ENCODE measurements at regions not wholly inside any gene's neighbourhood (a gene's known extent, or its start where the extent isn't known, plus 50 kb on each side); places are given as distances from the start of the nearest gene placed in this dataset.
"Not testable (repeated sequence)": the region's sequence is repeated elsewhere in the genome, so short reads cannot be mapped to it uniquely, and the experiment has no call there.

DNA sequence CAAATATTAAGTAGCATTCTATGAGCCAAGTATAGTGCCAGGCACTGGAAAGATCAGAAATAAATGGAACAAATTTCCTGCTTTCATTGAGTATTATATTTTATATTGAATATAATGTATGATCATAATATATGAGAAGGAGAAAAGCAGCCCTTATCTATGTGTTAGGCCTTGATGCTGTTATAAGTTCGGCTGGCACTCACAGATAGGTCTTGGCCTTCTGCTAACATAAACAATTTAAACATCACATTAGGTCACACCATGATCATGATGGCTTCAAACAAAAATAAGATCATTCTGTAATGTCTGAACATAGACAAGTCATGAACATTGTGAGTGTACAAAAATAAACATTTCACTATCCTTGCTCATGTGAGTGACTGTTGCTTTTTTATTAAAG lies 584.0 kb upstream of the ZNF385D start:
- no peak for DNase-seq

DNA sequence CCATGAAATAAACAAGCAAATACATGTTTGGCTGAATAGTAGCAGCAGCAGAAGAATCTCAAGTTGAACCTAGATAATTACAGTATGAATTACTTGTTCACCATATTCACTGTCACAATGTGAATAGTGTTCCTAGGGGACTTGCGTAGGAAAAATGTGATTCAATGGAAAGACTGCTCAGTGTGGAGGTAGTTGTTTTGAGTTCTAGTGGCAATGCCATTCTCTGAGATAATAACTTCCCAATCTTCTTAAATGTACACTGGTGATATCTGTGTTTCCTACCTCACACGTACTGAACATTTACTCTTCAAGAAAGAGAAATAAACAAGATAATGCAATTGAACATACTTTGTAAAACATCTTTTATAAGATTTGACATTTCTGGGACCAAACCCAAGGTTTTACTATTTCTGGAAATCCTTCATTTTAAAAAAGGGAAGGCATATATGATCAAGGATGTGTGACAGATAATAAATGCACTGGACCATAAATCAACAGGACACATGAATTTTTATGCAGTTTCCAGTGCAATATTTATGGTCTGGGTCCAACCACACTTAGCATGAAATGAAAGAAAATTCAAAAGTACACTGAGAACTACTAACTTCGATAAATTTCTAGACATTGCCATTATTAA lies 598.3 kb upstream of the ZNF385D start:
- no peak for DNase-seq

DNA sequence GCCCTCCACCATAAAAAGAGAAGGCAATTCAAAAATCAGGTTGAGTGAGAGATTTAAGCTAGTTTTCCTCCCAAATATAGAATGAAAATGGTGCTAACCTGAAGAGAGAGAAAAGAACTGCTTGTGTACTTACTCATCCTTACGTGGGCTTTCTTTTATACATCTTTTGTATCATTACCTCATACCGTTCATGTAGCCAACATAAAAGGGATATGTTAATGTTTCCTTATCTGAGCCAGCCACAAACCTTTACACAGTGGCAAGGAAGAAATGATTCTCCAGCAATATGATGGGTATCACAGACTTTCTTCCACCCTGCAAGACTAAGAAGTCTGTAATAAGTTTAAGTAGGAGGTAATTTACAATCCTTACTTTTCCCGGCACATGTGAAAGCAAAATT lies 600.8 kb upstream of the ZNF385D start:
- DNase-seq, result no peak

DNA sequence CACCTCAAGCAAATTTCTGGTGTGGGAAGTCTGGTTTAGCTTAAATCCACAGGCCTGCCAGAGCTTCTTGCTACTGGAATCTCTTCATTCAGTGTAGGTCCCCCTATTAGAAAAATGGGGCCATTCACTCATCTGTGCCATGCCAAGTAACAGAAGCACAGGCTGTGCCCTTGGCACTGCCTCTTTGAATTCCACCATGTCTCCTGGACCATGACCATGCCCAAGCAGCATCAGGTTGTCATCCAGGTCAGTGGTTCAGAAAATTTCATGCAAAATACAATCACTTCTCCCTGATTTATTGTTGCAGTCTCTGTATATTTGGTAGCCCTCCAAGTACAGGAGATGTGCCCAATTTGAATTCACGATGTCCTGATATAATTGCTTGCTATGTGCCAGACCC lies 602.1 kb upstream of the ZNF385D start:
- no peak for DNase-seq

DNA sequence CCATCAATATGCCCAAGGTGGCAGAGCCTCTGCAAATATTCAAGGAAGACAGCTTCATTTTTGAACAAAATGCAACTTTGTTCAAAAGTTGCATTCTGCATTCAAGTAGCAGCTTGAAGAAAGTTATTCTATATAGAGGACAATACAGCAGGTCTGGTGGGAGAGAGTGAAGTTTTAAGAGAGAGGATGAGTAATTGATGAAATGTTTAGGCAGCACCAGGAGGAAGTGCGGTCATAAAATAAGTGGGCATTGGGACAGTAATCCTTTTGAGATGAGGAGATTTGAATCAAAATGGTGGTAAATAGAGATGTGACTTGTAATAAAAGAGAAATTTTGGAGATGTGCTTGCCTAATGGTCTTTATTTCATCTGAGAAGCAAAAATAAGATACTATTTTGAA lies 607.3 kb upstream of the ZNF385D start:
- DNase-seq, result no peak

DNA sequence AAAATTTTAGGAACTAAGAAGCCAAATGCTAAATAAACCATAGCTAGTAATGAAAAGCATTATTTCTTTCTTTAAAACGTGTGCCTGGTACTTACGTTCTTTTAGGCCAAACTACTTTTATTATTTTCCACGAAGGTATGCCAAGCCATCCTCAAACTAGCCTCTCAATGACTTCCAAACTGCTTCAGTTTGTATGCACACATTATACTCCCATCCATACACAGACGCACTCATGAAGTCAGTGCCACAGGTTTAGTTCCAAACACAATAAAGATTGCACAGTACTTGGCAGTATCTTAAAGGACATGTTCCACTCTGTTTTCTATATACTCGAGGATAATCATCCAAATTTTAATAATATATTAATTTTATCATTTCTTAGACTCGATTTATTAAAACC lies 609.2 kb upstream of the ZNF385D start:
- DNase-seq, result no peak

DNA sequence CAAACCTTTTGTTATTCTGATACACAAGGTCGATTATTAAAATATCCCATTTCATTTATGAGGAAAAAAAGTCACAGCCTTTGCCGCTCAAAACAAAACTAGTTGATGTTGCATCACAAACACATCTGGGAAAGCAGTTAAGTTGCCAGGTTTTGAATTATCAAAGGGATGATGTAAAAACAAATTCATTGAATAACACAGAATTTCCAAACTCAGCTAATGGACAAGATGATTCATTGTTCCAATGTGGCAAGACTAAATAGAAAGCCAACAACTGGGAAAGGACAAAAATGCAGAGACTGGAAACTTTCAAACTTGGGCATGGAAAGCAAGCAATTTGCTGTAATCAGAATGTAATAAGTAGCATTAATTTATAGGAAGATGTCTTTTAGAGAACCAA lies 610.0 kb upstream of the ZNF385D start:
- no peak for DNase-seq

DNA sequence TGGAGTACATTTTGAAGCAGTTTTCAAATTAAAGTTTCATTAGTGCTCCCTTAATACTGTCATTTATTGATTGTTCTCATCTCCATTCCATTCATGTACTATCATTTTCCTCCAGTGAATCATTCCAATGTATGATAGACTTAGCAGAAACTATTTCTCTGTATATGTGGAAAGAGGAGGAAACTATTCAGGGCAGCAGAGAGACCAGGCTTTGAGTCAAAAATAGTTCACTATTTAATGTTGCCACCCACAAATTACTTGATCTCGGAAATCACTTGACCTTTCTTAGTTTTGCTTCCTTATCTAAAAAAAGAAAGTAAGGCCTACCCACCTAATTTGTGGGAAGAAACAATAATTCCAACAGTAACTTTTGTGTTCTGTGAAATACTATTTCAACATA lies 610.5 kb upstream of the ZNF385D start:
- no peak for DNase-seq

DNA sequence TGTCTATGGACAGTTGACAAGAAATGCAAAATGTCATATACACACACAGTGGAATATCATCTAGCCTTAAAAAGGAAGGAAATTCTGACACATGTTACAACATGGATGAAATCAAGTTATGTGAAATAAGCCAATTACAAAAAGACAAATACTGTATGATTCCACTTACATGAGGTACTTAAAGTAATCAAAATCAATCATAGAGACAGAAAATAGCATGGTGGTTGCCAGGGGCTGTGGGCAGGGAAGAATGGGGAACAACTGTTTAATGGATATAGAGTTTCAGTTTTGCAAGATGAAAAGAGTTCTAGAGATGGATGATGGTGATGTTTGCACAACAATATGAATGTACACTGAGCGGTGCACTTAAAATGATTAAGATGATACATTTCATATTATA lies 613.8 kb upstream of the ZNF385D start:
- no peak for DNase-seq

DNA sequence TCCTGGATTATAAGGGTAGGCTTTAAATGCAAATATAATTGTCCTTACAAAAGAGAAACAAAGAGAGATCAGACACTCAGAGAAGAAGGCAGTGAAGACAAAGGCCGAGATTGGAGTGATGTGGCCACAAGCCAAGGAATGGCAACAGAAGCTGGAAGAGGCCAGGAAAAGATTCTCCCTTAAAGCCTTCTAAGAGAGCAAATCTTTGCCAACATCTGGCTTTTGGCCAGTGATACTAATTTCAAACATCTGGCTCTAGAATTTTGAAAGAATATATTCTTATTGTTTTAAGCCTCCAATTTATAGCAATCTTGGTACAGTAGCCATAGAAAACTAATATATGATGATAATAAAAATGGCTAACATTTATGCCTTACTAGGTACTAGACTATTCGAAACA lies 615.8 kb upstream of the ZNF385D start:
- no peak for DNase-seq

DNA sequence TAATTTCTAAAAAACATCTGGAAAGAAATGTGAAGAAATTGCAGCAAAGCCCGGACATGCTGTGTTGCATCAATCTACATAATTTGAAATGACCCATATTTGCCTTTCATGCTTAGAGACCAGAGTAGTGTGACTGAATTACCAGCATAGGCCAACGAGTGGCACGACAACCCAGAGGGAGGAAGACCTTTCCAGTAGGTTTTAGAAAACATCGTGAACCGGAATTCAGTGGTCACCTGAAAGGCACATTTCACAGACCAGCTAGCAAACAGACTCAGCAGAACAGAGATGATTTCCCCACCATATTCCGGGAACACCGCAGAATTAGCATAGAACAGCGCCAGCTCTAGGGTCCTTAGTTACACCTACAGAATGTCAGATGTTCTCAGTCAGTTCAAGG lies 620.0 kb upstream of the ZNF385D start:
- DNase-seq, result no peak

DNA sequence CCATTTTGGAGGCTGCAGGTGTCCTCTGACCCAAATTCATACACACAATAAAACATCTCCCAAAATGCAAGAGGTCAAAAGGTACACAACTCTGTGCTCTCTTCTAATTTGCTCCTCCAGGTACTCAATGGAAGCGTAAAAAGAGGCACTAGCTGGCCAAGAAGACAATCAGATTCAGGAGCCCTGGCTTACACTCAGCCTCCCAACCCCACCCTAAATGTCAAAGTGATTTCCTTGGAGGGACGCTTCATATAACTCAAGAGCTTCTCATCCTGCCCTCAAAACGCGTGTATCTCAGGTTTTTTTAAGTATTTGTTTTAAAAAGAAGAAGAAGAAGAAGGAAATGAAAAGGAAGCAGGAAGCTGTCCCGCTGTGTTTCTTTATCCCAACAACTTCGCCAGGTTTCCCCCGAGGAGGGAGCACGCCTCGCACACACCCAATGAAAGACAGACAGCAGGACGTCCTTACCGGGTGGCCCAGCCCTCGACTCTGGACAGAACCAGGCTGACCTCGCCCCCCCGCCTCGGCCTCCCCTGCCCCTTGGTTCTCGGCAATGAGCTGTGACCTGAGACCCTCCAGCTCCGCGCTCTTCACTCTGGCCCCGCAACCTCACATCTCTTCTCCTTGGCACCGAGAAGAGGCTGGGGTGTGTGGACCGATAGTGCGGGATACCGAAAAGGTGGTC lies 620.7 kb upstream of the ZNF385D start:
- no peak for DNase-seq

DNA sequence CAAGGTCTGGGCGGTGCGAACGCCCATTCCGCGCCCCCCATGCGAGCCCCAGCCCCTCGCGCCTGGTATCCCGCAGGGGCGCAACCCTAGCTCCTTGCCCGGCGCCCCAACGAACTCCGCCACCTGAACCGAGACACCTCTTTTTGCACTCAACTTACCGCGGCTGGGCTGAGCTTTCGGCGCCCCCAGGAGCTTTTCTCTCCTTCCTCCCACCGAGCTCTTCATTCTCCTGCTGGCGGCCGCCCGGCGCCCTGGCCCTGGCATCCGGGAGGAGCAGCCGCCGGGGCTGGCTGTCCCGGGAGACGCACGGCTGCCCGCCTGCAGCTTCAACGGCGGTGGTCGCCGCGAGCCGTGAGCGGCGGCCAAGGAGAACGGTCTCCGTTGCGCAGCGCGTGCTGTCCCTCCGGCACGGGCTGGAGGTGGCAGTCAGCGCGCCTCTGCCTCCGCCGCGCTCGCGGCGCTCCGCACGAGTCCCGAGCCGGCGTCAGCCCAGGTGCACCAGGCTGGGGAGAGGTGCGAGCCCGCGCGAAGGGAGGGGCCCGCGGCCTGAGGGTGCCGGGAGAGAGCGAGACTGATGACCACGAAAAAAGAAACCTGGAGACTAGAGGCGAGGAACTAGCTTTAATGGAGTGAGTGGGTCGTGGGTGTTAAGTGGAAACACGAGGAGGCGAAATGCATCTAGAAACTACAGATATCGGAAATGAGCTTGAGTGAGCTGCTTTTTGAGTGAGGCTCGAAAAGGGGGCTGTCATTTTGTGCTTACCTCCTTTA lies 621.5 kb upstream of the ZNF385D start:
- DNase-seq, result no peak

DNA sequence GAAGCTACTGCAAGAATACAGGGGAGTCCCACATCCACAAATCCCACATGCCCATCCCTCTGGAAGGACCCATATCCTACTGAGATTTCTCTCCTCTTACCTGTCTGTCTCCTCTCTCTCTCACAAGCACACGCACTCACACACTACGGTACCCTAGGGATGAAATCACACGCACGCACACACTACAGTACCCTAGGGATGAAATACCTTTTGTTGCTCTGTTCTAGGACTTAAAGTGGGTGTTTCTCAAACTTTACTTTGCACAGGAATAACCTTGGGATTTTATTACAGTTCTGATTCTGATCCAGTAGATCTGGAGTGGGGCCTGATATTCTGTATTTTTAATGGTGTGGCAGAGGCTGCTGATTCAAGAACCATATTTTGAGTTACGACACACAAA lies 622.2 kb upstream of the ZNF385D start:
- no peak for DNase-seq

DNA sequence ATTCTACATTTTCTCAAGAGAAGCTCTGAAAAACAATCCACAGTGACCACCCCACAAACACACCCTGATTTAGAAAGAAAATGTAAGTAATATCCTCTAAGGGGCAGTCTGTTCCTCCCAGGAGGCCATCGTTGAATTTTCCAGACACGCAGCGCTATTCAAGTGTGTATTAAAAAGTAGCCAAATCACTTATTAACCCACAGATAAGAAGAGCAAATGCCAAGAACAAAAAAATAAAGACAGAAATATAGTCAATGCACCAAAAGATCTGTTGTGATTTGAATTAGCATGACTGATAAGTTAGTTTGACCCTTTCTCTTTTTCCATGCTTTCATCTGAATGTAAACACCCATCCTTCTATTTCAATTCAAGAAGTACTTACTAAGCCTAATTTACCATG lies 622.8 kb upstream of the ZNF385D start:
- no peak for DNase-seq

DNA sequence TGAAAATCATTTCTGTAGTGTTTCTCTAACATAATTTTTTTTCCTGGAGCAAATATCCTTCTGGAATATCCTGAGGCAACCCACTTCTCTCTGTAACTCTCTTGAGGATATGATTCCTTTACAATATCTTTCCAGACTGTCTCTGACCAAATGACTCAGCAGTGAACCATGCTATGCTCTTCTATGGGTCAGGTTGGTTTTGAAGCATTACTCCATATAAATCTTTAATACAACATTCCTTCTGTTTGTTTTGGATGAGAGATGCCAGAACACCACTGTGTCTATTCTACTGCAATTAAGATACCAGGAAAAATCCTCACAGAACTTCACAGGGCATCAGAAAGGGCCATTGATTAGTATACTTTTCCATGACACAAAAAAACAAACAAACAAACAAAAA lies 626.4 kb upstream of the ZNF385D start:
- DNase-seq, result no peak

DNA sequence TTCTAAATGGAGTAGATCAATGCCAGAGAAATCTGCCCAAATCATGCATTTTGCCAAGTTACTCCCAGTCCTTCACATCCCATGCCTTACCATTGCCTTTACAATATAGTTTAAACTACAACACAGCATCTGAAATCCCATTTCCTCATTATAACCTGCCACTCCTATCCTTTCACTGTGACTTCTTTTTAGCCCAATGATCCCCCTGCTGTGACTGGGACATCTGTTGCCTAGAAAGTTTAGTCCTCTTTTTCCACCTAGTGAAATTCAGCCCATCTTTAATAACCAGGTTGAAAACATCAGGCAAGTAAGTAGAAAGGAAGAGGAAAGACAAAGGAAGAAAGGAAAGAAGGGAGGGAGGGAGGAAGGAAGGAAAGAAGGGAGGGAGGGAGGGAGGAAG lies 627.9 kb upstream of the ZNF385D start:
- DNase-seq, result no peak

DNA sequence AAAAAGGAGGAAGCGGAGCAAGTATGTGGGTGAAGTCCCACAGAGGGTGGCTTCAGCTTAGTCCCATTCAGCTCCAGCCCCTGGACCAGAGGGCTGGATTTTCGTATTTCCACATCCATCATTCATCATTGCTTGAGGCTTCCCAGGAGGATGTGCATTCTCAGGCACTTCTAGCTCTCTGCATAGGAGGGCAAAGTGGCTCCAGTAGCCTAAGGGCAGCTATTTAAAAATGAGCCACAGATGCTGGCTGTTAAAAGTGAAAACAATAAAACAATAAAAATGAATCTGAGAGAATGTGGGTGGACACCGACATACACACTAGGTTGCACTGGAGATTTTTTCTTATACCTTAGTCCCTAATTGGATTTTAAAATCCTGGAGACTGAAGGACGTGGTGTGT lies 629.2 kb upstream of the ZNF385D start:
- DNase-seq, result no peak

DNA sequence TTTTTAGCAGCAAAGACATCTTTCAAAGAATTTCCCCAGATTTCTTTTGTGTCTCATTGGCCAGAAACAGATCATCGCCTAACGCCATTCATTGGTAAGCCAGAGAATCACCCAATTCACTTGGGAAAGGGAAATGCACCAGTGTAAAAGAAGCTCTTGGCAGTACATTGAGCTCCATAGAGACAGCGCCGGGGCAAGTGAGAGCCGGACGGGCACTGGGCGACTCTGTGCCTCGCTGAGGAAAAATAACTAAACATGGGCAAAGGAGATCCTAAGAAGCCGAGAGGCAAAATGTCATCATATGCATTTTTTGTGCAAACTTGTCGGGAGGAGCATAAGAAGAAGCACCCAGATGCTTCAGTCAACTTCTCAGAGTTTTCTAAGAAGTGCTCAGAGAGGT lies 630.6 kb upstream of the ZNF385D start:
- DNase-seq, result not testable (repeated sequence)

DNA sequence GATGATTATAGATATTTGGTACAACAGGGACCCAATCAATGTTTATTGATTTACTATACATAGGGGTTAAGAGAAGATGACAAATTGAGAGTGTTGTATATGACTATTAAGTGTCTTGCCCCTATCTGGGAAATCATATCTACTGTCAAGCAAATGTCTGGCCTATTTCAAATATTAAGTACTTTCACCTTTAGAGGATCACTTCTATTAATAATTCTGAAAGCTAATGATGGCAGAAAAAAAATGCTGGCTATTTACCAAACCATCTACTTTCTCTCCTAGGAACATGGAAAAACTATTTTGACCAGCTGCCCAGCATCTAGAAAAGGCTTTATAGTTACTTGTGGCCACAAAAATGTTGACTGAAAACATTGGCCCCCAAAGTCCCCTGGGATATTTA lies 632.3 kb upstream of the ZNF385D start:
- DNase-seq, result no peak

DNA sequence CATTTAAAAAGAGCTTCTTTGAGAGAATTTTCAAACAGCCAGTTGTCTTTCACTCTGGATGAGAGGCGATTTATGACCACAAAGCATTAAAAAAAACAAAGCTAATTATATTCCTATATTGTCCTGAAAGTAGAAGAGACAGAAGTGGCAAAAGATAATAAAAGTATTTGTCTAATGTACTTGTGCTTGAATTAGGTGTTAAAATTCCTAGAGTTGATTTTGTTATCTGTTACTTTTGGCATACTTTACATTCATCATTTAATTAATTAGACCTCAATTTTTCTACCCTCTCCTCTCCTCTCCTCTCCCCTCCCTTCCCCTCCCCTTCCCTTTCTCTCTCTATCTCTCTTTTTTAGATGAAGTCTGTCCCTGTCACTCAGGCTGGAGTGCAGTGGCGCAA lies 635.1 kb upstream of the ZNF385D start:
- DNase-seq, result no peak

DNA sequence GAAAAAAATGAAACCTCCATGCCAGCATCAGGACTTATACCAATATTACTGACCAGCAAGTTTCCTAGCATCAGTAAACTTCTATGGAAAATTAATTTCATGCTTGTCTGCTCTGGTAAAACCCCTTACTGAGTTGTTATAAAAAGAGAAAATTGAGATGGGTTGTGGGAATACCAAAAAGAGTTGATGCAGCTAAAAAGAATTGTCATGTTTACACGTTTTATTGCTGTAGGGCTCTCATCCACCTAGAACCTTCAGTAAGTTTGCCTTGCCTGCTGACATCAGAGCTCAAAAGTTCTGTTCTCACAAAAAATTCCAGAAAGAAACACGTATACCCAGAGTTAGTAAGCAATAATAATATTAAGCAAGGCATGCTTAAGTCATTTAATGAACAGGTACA lies 641.3 kb upstream of the ZNF385D start:
- DNase-seq, result no peak

DNA sequence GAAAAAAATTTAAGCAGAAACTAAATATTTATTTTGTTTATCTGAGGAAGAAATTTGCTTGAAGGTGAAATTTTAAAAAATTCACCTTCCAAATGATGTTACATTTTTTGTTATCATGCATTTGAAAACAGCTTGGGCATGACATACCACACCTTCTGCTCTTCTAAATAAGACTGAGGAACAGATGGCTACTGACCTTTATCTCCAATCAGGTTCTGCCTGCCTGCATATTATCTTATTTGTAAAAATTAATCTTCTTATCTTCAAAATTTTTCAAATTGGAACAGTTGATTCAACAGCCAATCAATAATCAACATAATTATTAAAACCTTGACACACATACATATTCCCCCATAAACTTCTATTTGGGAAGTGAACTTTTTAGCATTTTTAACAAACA lies 641.8 kb upstream of the ZNF385D start:
- no peak for DNase-seq

DNA sequence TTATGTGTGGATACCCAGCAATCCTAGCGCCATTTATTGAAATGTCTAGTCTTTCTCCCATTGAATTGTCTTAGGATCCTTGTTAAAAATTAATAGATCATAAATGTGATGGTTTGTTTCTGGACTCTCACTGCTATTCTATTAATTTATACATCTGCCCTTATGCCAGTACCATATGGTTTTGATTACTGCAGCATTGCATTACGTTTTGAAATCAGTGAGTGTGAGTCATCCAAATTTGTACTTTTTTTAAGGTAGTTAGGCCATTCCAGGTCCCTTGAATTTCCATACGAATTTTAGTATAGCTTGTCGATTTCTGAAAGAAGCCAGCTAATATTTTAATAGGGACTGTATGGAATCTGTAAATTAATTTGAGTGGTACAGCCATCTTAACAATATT lies 648.6 kb upstream of the ZNF385D start:
- DNase-seq, result no peak

DNA sequence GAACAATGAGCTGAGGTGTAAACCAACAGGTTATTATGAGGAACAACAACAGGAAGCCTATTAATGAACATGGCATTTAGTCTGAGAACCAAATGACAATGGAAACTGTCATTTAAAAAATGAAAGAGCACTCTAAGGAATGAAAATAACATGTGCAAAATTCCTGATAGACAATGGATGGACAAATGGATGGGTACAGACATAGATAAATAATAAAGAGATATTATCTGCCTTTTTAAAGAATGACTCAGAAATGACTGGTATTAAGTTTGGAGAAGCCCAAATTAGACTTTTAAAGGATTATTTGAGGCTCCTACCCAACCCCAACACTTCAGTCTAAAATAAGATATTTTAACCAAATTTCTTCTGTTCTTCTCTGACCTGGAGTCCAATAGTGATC lies 650.5 kb upstream of the ZNF385D start:
- no peak for DNase-seq
